GM20000 (cell line): ENCODE measurements at regions not wholly inside any gene's neighbourhood (a gene's known extent, or its start where the extent isn't known, plus 50 kb on each side); places are given as distances from the start of the nearest gene placed in this dataset.
"Not testable (repeated sequence)": the region's sequence is repeated elsewhere in the genome, so short reads cannot be mapped to it uniquely, and the experiment has no call there.

ENCODE experiments used
- DNase-seq: peaks from one replicate; pipeline ENCODE4 v3.0.0; 2012; ENCODE audit warnings: low spot score
- TF ChIP-seq, protein P1 (sequence below): IDR thresholded peaks from 2 replicates; pipeline ENCODE4 v1.5.1; 2012; ENCODE audit warnings: mild to moderate bottlenecking, control low read depth; ENCODE audit errors: extremely low read depth, missing control alignments

DNA sequence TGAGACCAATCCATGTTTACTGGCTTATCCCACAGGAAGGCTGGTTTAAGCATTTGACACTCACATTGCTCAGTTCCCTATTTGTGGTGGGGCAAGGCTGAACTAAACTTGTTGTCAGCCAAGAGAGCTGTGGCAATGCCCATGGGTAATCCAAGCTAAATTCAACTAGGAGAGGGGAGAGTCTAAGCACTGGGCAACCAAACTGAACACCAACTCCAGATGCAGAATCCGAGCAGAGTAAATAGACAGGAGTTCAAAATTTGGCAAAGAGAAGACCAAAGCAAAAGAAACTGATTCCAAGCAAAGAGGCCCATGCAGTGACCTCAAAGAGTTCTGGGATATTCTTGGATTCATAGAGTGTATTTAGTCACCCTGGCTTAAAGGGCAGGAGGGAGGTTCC, 106.5 kb upstream of the NT5E start:
- TF ChIP-seq, protein P1, sequence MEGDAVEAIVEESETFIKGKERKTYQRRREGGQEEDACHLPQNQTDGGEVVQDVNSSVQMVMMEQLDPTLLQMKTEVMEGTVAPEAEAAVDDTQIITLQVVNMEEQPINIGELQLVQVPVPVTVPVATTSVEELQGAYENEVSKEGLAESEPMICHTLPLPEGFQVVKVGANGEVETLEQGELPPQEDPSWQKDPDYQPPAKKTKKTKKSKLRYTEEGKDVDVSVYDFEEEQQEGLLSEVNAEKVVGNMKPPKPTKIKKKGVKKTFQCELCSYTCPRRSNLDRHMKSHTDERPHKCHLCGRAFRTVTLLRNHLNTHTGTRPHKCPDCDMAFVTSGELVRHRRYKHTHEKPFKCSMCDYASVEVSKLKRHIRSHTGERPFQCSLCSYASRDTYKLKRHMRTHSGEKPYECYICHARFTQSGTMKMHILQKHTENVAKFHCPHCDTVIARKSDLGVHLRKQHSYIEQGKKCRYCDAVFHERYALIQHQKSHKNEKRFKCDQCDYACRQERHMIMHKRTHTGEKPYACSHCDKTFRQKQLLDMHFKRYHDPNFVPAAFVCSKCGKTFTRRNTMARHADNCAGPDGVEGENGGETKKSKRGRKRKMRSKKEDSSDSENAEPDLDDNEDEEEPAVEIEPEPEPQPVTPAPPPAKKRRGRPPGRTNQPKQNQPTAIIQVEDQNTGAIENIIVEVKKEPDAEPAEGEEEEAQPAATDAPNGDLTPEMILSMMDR: no peak
- DNase-seq: no peak

DNA sequence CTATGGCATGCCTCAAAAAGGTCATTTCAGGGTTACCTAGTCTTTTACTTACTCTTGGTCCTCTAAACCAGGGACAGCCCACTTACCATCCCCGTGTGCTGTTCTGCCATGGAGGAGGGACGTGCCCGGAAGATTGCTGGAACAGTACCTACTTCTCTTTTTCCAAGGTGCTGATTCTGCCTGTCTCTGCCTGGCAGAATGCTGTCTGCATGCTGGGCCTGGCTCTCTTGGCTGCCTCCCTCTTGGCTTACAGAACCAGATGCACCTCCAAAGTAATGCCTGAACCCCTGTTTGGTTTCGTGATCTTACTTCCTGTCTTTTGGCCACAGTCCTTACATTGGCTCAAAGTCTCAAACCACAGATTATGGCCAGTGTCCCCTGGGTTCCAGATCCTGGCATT, 120.7 kb upstream of the NT5E start:
- no peak for DNase-seq
- TF ChIP-seq, protein P1: no peak

DNA sequence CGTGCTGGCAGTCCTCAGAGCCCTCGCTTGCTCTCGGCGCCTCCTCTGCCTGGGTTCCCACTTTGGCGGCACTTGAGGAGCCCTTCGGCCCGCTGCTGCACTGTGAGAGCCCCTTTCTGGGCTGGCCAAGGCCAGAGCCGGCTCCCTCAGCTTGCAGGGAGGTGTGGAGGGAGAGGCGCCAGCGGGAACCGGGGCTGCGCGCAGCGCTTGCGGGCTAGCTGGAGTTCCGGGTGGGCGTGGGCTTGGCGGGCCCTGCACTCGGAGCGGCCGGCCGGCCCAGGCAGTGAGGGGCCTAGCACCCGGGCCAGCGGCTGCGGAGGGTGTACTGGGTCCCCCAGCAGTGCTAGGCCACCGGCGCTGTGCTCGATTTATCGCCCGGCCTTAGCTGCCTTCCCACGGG, 124.1 kb upstream of the NT5E start:
- not testable (repeated sequence) for DNase-seq

DNA sequence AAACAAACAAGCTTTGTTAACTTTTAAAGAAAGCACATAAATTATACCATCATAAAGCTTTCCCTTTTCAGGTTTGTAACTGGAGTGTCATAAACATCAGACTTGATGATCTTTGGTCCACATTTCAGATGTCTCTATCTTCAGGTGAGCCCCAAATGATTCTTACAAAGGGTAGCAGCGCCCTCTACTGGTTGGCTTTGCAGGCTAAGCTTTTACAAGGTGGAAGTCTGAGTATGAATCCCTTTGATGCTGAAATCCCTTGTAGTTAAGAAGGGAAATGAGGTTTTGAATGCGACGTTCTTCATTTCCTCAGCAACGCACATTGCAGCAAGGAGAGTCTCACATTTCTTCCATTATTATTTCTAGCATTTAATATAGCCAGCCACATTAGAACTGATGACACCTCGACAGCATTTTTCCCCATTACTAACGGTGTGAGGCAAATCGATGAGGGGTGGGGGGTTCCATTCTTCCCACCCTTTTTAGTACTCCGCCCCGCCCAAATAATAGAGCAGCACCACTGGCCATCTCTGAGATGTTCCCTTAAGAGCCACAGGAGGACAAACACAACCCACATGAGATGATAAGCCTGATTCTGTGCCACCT, 126.3 kb upstream of the NT5E start:
- TF ChIP-seq, protein P1: peak; percentile 55
- DNase-seq: peak; percentile 64

DNA sequence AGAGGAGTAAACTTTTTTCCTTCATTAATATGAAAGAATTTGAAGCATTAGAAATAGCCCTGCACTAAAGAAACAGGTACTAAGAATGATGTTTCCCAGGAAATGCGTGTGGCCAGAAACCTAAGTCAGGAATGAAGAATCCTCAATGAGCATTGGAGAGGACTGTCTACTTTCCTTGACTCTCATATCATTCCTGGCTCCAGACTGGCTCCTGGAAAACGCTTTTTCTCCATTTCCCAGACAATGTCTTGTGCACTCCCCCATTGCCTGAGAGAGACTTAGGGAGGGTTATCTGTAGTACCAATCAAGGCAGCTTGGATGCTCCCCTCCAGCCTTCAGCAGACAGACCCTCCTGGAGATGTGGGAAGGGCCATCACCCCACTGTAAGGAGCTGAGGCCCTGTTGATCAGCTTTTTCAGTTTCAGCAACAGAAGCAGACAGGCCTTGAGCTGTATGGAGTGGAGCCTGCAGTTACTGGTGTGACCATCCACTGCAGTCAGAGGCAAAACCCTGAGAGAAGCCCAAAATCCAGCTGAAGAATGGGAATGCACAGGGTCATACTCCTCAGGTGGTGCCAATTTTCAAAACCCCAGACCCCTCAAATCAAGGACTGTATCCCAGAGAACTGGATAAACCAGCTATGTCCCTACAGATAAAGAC, 127.3 kb upstream of the NT5E start:
- TF ChIP-seq, protein P1: no peak
- no peak for DNase-seq

DNA sequence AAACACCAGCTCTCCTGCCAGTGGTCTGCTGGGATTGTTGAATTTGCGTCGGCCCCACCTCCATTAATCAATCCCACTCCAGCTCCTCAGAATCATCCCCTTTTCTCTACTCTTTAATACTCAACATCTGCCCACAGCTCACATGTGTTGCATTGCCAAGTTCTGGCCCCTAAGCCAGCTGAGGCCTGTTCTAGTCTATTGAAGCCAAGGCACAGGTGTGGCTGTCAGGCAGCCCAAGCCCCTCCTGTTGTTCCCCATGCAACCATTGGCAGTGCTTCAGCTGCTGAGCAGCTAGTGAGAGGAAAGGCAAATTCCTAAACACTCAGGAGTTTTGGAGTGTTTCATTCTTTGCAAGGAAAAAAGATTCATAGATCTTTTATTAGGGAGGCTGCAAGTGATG, 128.0 kb upstream of the NT5E start:
- TF ChIP-seq, protein P1: no peak
- DNase-seq: no peak

DNA sequence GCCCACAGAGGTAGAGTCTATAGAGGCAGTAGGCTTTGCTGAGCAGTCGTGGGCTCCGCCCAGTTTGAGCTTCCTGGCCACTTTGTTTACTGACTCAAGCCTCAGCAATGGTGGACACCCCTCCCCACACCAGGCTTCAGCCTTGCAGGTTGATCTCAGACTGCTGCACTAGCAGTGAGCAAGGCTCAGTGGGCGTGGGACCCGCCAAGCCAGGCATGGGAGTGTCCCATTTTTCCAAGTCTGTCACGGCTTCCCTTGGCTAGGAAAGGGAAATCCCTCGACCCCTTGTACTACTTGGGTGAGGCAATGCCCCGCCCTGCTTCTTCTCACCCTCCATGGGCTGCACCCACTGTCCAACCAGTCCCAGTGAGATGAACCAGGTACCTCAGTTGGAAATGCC, 135.3 kb upstream of the NT5E start:
- TF ChIP-seq, protein P1: no peak
- no peak for DNase-seq

DNA sequence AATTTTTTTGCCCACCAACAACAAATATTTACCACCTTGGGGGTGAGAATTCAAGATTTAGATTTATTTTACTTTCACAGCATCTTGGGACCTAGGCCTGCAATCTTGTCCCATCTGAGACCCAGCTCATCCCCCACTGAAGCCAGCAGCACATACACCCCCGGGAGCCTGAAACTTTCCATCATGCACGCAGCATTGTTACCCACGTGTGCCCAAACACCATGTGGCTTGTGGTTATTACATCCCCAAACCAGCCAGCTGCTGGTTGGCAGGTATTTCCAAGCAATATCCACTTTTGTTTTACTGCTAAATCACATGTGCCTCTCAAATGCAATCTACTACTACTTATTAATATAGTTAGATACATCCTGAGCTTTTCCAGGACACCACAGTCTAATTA, 149.3 kb upstream of the NT5E start:
- DNase-seq: no peak
- TF ChIP-seq, protein P1: no peak
